ENCODE measurements at regions not wholly inside any gene's neighbourhood (a gene's known extent, or its start where the extent isn't known, plus 50 kb on each side); places are given as distances from the start of the nearest gene placed in this dataset.

DNA sequence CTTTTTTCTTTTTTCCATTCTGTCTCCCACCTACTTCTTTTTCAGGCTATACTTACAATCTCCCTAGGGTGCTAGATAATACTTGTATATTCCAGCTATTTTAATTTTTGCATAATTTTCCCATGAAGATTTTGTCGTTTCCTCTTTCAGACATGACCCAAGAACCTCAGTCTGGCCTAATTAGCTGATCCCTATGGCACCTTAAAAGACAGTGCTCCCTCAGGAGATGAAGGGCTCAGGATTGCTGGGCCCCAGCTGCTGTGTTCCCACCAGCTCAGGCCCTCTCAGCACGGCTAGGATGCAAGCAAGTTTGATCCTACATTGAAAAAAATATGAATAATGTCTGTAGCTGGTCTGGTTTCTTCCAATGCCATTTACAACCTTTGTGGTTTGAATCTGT, 55.0 kb upstream of the RGS5 start:
- no peak for TF ChIP-seq ZNF70 (CRISPR knock-in tag; IDR thresholded peaks at IDR 0.05)
- no peak for TF ChIP-seq TOX (CRISPR knock-in tag; IDR thresholded peaks at IDR 0.05; ENCODE audit: borderline replicate concordance)
- no peak for TF ChIP-seq ISL1 (CRISPR knock-in tag; IDR thresholded peaks at IDR 0.05)
- TF ChIP-seq BACH2 (CRISPR knock-in tag; IDR thresholded peaks at IDR 0.05; ENCODE audit: borderline replicate concordance): no peak
- TF ChIP-seq GLIS3 (CRISPR knock-in tag; IDR thresholded peaks at IDR 0.05): no peak
- no peak for TF ChIP-seq SNAI2 (CRISPR knock-in tag; IDR thresholded peaks at IDR 0.05)
- no peak for TF ChIP-seq RARB (CRISPR knock-in tag; IDR thresholded peaks at IDR 0.05)
- no peak for TF ChIP-seq PPARA (CRISPR knock-in tag; IDR thresholded peaks at IDR 0.05; ENCODE audit: borderline replicate concordance)
- TF ChIP-seq ZFP30 (CRISPR knock-in tag; IDR thresholded peaks at IDR 0.05): no peak
- TF ChIP-seq CSDC2 (CRISPR knock-in tag; IDR thresholded peaks at IDR 0.05): no peak
- no peak for TF ChIP-seq TCF4 (CRISPR knock-in tag; IDR thresholded peaks at IDR 0.05; ENCODE audit: borderline replicate concordance)
- TF ChIP-seq, protein P1, sequence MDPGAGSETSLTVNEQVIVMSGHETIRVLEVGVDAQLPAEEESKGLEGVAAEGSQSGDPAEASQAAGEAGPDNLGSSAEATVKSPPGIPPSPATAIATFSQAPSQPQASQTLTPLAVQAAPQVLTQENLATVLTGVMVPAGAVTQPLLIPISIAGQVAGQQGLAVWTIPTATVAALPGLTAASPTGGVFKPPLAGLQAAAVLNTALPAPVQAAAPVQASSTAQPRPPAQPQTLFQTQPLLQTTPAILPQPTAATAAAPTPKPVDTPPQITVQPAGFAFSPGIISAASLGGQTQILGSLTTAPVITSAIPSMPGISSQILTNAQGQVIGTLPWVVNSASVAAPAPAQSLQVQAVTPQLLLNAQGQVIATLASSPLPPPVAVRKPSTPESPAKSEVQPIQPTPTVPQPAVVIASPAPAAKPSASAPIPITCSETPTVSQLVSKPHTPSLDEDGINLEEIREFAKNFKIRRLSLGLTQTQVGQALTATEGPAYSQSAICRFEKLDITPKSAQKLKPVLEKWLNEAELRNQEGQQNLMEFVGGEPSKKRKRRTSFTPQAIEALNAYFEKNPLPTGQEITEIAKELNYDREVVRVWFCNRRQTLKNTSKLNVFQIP (CRISPR knock-in tag; IDR thresholded peaks at IDR 0.05; ENCODE audit: borderline replicate concordance, low read depth): no peak
- TF ChIP-seq, protein P2, sequence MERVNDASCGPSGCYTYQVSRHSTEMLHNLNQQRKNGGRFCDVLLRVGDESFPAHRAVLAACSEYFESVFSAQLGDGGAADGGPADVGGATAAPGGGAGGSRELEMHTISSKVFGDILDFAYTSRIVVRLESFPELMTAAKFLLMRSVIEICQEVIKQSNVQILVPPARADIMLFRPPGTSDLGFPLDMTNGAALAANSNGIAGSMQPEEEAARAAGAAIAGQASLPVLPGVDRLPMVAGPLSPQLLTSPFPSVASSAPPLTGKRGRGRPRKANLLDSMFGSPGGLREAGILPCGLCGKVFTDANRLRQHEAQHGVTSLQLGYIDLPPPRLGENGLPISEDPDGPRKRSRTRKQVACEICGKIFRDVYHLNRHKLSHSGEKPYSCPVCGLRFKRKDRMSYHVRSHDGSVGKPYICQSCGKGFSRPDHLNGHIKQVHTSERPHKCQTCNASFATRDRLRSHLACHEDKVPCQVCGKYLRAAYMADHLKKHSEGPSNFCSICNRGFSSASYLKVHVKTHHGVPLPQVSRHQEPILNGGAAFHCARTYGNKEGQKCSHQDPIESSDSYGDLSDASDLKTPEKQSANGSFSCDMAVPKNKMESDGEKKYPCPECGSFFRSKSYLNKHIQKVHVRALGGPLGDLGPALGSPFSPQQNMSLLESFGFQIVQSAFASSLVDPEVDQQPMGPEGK (CRISPR knock-in tag; IDR thresholded peaks at IDR 0.05; ENCODE audit: borderline replicate concordance): no peak
- no peak for TF ChIP-seq ZNF565 (CRISPR knock-in tag; conservative IDR thresholded peaks at IDR 0.05; ENCODE audit: low read depth)
- no peak for TF ChIP-seq ZC3H10 (CRISPR knock-in tag; IDR thresholded peaks at IDR 0.05)
- peak; percentile 47 for ATAC-seq

DNA sequence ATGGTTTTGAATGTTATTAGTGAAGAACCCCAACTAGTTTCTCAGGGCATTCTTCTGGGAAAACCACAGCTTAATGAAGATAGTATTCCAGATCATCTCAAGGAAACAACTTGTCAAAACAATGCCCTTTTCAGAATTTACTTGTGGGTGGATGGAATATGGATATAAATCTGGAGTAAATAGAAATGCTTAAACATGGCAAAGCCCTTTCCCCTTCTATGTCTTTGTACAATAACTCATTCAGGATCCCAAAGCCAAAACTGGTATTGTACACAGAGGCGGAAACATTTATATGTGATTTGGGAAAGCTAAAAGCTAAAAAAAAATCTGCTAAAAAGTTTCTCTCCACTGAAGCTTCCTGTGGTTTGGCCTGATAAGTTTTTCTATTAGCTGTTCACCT, 55.5 kb upstream of the RGS5 start:
- ATAC-seq: peak; percentile 76
- TF ChIP-seq ZC3H10 (CRISPR knock-in tag; IDR thresholded peaks at IDR 0.05) (peak; percentile 41; the same call in 1 of the 2 replicates), TOX (CRISPR knock-in tag; IDR thresholded peaks at IDR 0.05; ENCODE audit: borderline replicate concordance) (no peak), BACH2 (CRISPR knock-in tag; IDR thresholded peaks at IDR 0.05; ENCODE audit: borderline replicate concordance) (no peak)
- TF ChIP-seq, protein P1 (CRISPR knock-in tag; IDR thresholded peaks at IDR 0.05; ENCODE audit: borderline replicate concordance, low read depth): no peak

DNA sequence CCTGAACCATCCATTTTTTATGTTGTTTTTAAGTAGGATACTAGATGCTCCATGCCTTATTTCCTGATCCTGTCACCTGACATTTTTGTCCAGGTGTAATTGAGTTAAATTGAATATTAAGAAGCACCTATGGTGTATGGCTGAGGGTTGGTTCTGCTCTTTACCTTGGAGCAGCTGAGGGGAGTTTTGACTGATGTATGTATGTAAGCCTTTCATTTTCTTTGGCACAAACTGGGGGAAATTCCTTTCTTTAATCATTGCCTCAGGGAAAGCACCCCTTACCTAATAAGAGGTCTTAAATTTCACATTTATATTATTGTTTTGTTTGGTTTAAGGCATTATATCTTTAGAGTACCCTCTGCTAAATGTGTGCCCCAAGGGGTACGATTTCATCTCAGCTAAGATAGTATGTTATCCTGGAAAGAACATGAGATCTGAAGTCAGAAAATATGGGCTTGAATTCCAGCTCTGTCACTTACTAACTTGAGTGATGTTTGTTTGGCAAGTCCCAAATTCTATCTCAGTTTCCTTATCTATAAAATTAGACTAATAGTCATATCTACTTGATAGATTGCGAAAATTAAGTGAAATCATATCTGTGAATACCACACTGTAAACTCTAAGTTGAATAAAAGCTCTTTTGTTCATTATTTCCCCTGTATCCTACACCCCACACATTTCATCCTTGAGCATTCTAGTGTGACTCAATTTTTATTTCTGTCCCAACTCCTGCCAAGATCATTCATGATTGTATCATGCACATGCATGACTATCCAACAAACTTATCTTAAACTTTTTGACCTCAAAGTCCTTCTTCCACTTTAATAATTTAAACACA, 57.7 kb upstream of the NUF2 start:
- no peak for ATAC-seq
- TF ChIP-seq, protein P3, sequence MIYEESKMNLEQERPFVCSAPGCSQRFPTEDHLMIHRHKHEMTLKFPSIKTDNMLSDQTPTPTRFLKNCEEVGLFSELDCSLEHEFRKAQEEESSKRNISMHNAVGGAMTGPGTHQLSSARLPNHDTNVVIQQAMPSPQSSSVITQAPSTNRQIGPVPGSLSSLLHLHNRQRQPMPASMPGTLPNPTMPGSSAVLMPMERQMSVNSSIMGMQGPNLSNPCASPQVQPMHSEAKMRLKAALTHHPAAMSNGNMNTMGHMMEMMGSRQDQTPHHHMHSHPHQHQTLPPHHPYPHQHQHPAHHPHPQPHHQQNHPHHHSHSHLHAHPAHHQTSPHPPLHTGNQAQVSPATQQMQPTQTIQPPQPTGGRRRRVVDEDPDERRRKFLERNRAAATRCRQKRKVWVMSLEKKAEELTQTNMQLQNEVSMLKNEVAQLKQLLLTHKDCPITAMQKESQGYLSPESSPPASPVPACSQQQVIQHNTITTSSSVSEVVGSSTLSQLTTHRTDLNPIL (CRISPR knock-in tag; IDR thresholded peaks at IDR 0.05; ENCODE audit: low read depth): no peak
- no peak for TF ChIP-seq ZNF70 (CRISPR knock-in tag; IDR thresholded peaks at IDR 0.05)
- TF ChIP-seq, protein P1 (CRISPR knock-in tag; IDR thresholded peaks at IDR 0.05; ENCODE audit: borderline replicate concordance, low read depth): no peak
- TF ChIP-seq, protein P4, sequence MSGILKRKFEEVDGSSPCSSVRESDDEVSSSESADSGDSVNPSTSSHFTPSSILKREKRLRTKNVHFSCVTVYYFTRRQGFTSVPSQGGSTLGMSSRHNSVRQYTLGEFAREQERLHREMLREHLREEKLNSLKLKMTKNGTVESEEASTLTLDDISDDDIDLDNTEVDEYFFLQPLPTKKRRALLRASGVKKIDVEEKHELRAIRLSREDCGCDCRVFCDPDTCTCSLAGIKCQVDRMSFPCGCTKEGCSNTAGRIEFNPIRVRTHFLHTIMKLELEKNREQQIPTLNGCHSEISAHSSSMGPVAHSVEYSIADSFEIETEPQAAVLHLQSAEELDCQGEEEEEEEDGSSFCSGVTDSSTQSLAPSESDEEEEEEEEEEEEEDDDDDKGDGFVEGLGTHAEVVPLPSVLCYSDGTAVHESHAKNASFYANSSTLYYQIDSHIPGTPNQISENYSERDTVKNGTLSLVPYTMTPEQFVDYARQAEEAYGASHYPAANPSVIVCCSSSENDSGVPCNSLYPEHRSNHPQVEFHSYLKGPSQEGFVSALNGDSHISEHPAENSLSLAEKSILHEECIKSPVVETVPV (CRISPR knock-in tag; IDR thresholded peaks at IDR 0.05): no peak
- no peak for TF ChIP-seq ARNTL (CRISPR knock-in tag; IDR thresholded peaks at IDR 0.05; ENCODE audit: borderline replicate concordance, low read depth)
- no peak for TF ChIP-seq PPARA (CRISPR knock-in tag; IDR thresholded peaks at IDR 0.05; ENCODE audit: borderline replicate concordance)
- no peak for TF ChIP-seq RARB (CRISPR knock-in tag; IDR thresholded peaks at IDR 0.05)
- TF ChIP-seq ZFP30 (CRISPR knock-in tag; IDR thresholded peaks at IDR 0.05): no peak
- TF ChIP-seq SNAI2 (CRISPR knock-in tag; IDR thresholded peaks at IDR 0.05): no peak
- no peak for TF ChIP-seq ZFP3 (CRISPR knock-in tag; IDR thresholded peaks at IDR 0.05)
- TF ChIP-seq TOX (CRISPR knock-in tag; IDR thresholded peaks at IDR 0.05; ENCODE audit: borderline replicate concordance): no peak
